ENCODE measurements at regions not wholly inside any gene's neighbourhood (a gene's known extent, or its start where the extent isn't known, plus 50 kb on each side); places are given as distances from the start of the nearest gene placed in this dataset.

DNA sequence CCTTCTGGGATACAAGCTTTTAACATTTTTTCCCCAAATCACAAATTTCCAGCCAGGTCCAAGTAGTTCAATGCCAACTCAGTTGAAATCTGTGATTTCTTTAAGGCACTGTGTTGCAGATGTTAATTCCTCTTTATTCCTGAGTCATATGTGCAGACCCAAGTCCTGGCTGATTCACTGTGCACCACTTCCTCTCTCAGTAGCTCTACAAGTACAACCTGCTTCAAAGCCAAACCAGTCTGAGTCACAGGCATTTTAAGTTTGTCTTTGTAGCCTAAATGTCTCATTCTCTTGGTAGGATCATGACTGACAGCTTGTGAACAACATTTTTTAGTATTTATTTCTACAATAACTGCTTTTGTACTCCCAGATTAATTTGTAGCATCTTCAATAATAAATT lies 165.6 kb upstream of the S100G start:
- H3K9me3 ChIP-seq (ENCODE audit: control insufficient read depth, insufficient read depth, low read length) = no peaks in the 10 kb centered on the region
- no peak for TF ChIP-seq CTCF (IDR thresholded peaks at IDR 0.05; ENCODE audit: low read depth, low read length)
- H3K27ac ChIP-seq (ENCODE audit: low read depth, low read length) = no peak overlapping the region
- DNase-seq (ENCODE audit: low read depth, low spot score) = peak; percentile 70
- H3K4me3 ChIP-seq (ENCODE audit: low read depth, low read length) = no peak overlapping the region
- ChIA-PET CTCF (no interaction called here), POLR2A (no interaction called here)
- H3K27me3 ChIP-seq (ENCODE audit: control insufficient read depth, insufficient read depth, low read length) = no peaks in the 10 kb centered on the region

DNA sequence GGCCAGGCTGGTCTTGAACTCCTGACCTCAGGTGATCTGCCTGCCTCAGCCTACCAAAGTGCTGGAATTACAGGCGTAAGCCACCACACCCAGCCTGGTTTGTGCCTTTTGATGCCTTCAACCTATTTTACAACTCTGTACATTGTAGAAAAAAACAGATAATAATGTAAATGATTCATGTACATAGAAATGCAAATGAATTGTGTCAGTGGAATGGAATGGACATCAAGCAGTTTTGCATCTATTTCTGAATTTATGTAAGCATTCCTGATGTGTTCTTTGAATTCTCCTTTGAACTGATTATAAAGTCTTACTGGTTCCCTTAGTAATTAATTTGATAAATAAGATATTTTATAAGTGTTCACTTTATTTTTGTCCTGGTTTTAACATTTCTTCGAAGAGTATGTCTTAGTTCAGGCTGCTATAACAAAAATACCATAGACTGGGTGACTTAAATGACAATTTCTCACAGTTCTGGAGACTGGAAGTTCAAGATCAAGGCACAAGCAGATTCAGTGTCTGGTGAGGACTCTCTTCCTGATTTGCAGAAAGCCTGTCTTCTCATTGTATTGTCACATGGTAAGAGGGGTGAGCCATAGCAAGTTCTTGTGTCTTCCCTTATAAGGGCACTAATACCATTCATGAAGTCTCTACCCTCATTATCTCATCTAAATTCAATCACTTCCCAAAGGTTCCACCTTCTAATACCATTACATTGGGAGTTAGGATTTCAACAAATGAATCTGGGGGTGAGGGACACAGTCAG lies 162.2 kb upstream of the S100G start:
- Histone ChIP-seq H3K4me3 (ENCODE audit: low read depth, low read length) (no peak overlapping the region), H3K27me3 (ENCODE audit: control insufficient read depth, insufficient read depth, low read length) (no peaks in the 10 kb centered on the region), H3K9me3 (ENCODE audit: control insufficient read depth, insufficient read depth, low read length) (no peaks in the 10 kb centered on the region), H3K27ac (ENCODE audit: low read depth, low read length) (no peak overlapping the region)
- DNase-seq (ENCODE audit: low read depth, low spot score) = no peak
- CTCF ChIA-PET = no interaction called here
- TF ChIP-seq CTCF (IDR thresholded peaks at IDR 0.05; ENCODE audit: low read depth, low read length) = no peak
- POLR2A ChIA-PET = interaction anchor here (0.7 kb wide), 1 partner anchor 740 kb away, joined by 7 read pairs; no protein-coding TSS in a partner anchor

- no peak for TF ChIP-seq CTCF (IDR thresholded peaks at IDR 0.05; ENCODE audit: low read depth, low read length)
- CTCF ChIA-PET = no interaction called here
- H3K27me3 ChIP-seq (ENCODE audit: control insufficient read depth, insufficient read depth, low read length) = no peaks in the 10 kb centered on the region
- DNase-seq (ENCODE audit: low read depth, low spot score) = no peak
- H3K9me3 ChIP-seq (ENCODE audit: control insufficient read depth, insufficient read depth, low read length) = no peaks in the 10 kb centered on the region
- POLR2A ChIA-PET = no interaction called here
- H3K27ac ChIP-seq (ENCODE audit: low read depth, low read length) = no peak overlapping the region
- no peak overlapping the region for H3K4me3 ChIP-seq (ENCODE audit: low read depth, low read length)
These were observed 161.0 kb upstream of the S100G start for GRCh38 chrX:16488959-16489358.

- H3K27ac ChIP-seq (ENCODE audit: low read depth, low read length) = no peak overlapping the region
- POLR2A ChIA-PET = no interaction called here
- no peak for TF ChIP-seq CTCF (IDR thresholded peaks at IDR 0.05; ENCODE audit: low read depth, low read length)
- no peaks in the 10 kb centered on the region for H3K9me3 ChIP-seq (ENCODE audit: control insufficient read depth, insufficient read depth, low read length)
- CTCF ChIA-PET = no interaction called here
- no peak for DNase-seq (ENCODE audit: low read depth, low spot score)
- no peaks in the 10 kb centered on the region for H3K27me3 ChIP-seq (ENCODE audit: control insufficient read depth, insufficient read depth, low read length)
- no peak overlapping the region for H3K4me3 ChIP-seq (ENCODE audit: low read depth, low read length)
These were observed 158.5 kb upstream of the S100G start for GRCh38 chrX:16491461-16491860.

DNA sequence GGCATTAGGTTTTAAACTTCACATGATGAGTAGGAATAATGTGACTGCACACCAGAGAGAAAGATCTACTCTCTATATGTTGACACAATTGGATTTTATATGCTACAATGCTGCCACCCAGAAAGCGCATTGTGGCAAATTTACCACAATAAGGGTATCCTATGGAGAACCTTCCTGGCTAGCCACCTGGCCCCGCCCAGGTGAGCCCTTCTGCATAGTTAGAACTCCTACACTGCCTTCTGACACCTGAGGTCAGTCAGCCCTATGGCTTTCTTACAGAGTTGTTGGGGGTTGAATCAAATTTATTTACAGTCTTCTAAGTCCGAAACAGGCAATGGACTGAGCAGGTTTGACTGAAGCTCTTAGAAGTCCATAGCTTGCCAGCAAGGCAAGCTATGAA lies 153.8 kb upstream of the S100G start:
- H3K27ac ChIP-seq (ENCODE audit: low read depth, low read length) = no peak overlapping the region
- POLR2A ChIA-PET = no interaction called here
- no peak overlapping the region for H3K4me3 ChIP-seq (ENCODE audit: low read depth, low read length)
- CTCF ChIA-PET = no interaction called here
- no peaks in the 10 kb centered on the region for H3K27me3 ChIP-seq (ENCODE audit: control insufficient read depth, insufficient read depth, low read length)
- TF ChIP-seq CTCF (IDR thresholded peaks at IDR 0.05; ENCODE audit: low read depth, low read length) = no peak
- H3K9me3 ChIP-seq (ENCODE audit: control insufficient read depth, insufficient read depth, low read length) = no peaks in the 10 kb centered on the region
- DNase-seq (ENCODE audit: low read depth, low spot score) = no peak
